Stimulated activated CD4-positive, alpha-beta T cell treated with anti-CD3 and anti-CD28 coated beads, Interleukin-2, amount 100 ng/mL, for 4 hours (primary cell): ENCODE measurements at regions not wholly inside any gene's neighbourhood (a gene's known extent, or its start where the extent isn't known, plus 50 kb on each side); places are given as distances from the start of the nearest gene placed in this dataset.
"Not testable (repeated sequence)": the region's sequence is repeated elsewhere in the genome, so short reads cannot be mapped to it uniquely, and the experiment has no call there.

Experiments
- DNase-seq: peaks from one replicate; pipeline ENCODE4 v3.0.0-alpha.2; 2020; ENCODE audit warnings: low read depth

DNA sequence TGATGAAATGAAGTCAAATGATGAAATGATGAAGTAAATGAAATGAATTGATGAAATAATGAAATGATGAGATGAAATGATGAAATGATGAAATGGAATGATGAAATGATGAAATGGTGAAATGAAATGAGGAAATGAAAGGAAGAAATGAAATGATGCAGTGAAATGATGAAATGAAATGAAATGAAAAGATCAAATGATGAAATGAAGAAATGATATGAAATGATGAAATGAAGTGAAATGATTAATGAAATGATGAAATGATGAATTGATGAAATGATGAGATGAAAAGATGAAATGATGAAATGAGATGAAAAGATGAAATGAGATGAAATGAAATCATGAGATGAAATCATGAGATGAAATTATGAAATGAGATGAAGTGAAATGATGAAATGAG, 139.2 kb upstream of the ERV3-1 start:
- DNase-seq, result not testable (repeated sequence)

DNA sequence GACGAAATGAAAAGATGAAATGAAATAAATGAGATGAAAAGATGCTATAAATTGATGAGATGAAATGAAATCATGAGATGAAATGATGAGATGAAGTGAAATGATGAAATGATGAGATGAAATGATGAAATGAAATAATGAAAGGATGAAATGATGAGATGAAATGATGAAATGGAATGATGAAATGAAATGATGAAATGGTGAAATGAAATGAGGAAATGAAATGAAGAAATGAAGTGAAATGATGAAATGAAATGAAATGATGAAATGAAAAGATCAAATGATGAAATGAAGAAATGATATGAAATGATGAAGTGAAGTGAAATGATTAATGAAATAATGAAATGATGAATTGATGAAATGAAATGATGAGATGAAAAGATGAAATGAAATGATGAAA, 138.5 kb upstream of the ERV3-1 start:
- DNase-seq, result not testable (repeated sequence)

DNA sequence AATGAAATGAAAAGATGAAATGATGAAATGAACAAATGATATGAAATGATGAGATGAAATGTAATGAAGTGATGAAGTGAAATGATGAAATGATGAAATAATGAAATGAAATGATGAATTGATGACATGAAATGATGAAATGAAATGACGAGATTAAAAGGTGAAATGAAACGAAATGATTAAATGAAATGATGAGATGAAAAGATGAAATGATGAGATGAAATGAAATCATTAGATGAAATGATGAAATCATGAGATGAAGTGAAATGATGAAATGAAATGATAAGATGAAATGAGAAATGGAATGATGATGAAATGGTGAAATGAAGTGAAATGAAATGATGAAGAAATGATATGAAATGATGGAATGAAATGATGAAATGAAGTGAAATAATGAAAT, 138.1 kb upstream of the ERV3-1 start:
- DNase-seq, result not testable (repeated sequence)

DNA sequence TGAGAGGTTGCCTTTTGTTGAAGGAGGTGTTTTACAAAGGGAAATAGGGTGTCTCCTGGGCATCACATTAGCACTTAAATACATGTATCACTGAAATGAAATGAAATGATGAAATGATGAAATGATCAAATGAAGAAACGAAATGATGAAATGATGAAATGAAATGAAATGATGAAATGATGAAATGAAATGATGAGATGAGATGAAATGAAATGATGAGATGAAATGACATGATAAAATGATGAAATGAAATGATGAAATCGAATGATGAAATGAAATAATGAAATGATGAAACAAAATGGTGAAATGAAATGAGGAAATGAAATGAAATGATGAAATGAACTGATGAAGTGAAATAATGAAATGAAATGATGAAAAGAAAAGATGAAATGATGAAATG, 137.6 kb upstream of the ERV3-1 start:
- DNase-seq, result not testable (repeated sequence)

DNA sequence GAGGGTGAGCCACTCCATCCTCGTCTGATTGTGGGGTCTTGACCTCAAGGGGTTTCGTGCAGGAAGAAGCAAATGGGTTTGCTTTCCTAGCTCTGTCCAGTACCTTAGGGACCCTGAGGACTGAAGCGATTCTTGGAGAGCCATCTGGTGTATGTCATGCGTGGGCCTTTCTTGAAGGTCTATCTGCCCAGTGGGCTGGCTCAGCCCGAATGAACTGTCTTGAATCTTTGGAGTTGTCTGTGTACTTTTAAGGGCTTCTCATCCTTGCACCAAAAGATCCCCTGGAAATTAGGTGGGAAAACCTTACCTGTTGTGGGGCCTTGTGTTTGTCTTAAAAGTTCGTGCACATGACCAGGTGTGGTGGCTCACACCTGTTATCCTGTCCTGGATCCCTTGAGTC, 135.4 kb upstream of the ERV3-1 start:
- DNase-seq, result not testable (repeated sequence)

DNA sequence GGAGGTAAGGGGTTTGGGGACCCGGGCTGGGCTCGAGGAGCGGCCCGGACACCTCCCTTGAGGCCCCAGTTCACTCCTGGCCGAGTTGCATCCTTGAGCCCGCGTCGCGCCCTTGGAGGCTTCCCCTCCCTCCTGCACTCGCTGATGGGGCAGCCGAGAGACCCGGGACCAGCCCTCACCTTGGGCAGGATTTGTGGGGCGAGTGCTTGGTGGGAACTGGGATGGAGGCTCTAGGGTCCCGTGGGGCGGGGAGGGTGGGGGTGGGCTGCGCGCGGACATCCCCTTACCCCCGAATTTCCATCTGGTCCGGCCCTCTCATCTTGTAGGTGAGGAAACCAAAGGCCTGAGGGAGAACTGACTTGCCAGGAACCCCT, 134.9 kb upstream of the ERV3-1 start:
- not testable (repeated sequence) for DNase-seq

DNA sequence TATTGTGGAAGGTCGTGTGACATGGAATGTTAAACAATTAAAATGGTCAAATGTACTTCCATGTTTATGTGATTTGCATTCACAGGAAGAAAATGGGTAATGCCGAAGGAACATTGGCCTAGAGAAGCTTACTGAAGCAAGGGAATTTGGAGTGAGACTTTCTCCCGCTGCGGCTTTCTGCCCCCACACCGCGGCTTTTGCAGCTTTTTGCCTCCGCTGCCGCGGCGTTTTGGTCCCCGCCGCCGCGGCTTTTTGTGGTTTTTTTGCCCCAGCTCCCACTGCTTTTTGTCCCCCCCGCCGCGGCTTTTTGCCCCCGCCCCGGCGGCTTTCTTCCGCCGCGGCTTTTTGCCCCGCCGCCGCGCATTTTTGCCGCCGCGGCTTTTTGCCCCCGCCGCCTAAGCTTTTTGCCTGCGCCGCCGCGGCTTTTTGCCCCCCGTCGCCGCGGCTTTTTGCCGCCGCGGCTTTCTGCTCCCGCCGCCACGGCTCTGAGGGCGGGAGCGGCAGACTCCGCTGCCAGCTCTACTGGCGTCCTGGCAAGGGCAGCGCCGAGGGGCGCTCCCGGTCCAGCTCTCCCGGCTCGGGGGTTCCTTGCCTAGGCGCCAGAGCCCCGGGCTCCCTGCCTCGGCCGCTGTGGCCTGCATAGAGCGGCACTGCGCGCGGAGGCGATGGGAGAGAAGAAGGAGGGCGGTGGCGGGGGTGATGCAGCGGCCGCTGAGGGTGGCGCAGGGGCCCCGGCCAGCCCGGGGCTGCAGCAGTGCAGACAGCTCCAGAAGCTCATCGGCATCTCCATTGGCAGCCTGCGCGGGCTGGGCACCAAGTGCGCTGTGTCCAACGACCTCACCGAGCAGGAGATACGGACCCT, 134.3 kb upstream of the ERV3-1 start:
- DNase-seq, result not testable (repeated sequence)

DNA sequence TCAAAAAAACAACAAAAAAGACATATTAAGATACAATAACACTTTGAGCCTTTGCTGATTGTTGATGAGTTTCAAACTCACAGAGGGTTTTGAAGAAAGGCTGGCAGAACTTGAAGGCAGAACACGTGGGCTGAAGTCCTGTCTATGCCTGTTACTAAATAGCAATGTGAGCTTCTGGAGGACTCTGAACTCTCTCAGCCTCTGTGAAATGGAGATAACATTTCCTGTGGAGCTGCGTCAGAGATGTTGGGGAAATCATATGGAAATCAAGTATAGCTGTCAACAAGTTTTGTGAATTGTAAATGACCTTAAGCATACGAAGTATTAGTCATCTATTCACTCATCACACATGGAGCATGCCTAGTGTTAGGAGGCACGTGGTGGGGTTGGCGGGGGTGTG, 130.4 kb upstream of the ERV3-1 start:
- not testable (repeated sequence) for DNase-seq

DNA sequence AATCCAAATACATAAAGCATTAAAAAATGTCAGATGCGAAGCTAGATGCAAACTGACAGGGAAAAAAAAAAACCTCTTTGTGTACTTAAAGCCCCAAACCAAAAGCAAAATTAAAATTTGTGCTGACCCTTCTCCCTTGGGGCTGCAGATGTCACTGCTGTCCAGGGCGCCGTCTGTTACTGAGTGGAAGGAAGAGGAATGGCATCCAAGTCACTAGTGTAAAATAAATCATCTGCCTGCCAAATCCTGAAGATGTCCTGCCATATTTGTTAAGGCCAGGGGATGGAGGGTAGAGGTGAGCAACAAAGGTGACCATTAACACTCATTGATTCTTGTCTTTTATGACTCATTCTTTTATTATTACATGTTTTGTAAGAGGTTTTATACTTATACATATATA, 126.6 kb upstream of the ERV3-1 start:
- DNase-seq, result not testable (repeated sequence)

DNA sequence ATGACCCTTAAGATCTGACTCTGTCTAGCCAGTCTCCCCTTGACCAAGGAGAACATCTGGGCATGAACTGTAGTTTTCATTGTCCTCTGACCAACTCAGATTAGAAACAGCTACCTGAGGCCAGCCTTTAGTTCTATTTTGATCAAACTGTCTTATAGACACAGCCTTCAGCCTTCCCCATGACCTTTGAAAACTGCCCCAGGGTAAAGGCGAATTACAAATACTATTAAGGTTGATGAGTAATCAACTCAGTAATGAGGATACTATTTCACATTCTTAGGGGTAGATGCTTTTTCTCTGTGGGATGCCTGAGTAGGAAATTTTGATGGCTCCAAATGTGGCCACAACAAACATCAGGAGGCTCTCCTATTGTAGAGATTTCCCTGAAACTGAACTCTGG, 125.8 kb upstream of the ERV3-1 start:
- not testable (repeated sequence) for DNase-seq

DNA sequence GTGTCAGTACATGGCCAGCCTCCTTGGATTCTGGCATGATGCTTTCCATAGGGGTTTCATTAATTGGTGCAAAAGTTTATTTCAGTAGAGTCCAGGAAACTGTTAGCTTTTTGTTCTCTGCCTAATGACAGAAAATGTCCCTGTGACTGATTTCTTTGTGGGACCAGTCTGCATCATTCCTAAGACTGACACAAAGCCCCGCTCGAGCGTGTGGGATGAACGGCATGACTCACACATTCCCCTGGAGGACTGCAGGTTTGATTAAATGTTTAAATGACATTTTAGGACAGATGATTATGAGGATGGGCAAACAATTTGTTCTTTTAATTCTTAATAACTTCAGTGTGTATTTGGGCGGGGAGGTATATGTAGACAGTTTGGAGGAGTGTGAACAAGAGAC, 120.9 kb upstream of the ERV3-1 start:
- not testable (repeated sequence) for DNase-seq

DNA sequence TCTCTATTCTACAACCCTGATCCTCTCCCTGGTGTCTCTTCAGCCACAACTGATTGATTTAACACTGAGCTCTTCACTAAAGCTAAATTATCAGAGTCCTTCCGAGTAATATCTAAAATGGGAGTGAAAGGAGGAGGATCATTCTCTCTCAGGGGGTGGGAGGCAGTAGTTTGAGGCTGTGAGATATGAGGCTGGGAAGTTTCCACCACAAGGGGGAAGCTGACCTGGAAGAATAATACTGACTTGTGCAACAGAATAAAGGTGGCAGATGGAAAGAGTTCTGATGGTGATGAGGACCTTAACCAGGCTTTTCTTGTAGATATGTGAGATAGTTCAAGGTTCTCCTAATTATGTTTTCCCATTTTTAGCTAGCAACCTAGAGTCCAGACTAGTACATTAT, 118.1 kb upstream of the ERV3-1 start:
- not testable (repeated sequence) for DNase-seq

DNA sequence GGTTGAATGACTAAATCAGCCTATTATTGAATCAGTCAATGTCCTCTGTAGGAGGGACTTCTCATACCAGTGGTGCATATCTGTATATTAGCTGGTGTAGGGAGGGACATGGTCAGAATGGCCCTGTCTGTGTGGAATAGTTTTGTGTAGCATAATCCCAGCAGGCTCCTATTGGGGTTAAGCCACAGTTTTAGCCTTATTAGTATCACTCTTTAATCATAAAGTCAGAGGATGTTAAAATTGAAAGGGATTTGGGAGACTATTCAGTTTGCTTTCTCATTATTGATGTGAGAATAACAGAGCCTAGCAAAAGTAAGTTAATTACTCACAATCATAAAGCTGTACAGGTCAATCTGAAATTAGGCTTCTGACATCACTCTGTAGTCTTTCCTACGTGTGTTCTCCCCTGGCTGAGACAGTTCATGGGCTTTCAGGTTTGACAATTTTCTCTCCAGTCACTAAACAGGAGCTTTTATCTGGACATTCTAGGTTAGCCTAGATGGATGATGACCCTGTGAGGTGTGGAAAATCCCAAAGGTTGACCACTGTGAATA, 99.2 kb upstream of the ERV3-1 start:
- DNase-seq, result not testable (repeated sequence)

DNA sequence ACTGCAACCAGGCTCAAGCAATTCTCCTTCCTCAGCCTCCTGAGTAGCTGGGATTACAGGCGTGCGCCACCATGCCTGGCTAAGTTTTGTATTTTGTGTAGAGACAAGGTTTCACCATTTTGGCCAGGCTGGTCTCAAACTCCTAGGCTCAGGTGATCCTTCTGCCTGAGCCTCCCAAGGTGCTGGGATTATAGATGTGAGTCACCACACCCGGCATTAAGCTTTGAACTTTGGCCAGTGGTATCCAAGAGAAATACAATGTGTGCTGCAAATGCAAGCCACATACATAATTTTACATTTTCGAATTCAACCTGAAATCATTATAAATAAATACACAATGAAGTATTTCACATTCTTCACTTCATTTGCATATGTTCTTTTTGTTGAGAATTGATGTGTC, 94.0 kb upstream of the ERV3-1 start:
- DNase-seq, result not testable (repeated sequence)

DNA sequence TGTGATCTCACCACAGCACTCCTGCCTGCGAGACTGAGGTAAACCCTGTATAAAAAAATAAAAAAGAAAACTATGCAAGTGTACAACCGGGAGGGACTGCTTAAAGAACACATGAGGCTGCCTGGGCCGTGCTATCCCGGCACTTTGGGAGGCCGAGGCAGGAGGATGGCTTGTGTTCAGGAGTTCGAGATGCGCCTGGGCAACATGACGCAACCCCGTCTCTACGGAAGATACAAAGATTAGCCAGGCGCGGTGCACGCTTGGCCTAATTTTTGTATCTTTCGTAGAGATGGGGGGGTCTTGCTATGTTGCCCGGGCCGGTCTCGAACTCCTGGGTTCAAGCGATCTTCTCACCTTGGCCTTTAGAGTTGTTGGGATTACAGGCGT, 75.2 kb upstream of the ERV3-1 start:
- not testable (repeated sequence) for DNase-seq

DNA sequence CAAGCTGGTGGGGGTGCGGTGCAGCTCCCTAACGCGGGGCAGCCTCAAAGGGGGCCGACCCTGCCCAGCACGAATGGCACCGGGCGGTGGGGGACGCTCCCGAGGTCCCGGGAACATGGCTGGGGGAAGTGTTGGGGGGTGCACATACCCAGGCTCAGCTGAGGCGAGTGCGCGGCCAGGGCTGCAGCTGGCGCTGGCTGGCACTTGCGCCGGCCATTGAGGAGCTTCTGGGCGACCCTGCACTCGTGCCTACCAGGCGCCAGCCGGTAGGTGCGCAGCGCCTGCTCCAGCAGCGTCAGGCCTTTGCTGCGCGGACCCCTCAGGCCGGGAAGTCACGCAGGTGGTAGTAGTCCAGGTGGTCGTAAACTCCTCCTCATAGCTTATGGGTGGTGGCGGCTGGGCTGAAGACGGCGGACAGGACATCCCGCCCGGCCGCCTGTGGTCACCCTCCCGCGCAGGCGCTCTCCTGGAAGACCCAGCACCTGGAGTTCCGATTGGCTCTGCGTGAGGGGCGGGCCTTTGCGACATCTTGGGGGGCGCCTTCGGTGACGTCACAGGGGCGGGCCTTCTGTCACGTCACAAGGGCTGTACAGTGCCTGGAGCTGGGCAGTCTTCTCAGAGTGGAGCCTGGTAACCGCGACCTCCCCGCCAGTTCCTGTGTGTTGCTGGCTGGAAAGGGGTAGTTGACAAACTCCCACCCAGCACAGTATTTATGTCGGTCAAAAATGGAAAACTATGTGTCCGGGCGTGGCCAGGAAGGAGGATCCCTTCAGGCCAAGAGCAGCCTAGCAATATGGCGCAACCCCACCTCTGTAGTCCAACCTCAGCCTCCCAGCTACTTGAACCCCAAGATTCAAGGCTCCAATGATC, 74.5 kb upstream of the ERV3-1 start:
- peak; percentile 80 for DNase-seq

DNA sequence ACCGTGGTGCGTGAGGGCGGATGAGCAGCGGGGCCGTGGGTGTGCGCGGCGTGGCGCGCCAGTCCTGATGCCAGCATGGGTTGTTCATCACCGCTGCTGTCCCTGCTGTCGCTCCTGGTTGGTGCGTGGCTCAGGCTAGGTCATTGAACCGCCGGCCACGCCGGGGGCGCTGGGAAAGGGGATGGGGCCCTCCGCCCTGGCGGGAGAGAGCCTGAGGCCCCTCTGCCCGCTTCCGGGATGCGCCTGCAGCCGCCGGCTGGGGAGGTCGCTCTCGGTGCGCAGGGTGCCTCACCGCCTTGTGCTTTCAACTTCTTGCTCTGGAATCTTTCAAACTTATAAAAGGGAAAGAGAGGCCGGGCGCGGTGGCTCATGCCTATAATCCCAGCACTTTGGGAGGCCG, 68.5 kb upstream of the ERV3-1 start:
- not testable (repeated sequence) for DNase-seq

DNA sequence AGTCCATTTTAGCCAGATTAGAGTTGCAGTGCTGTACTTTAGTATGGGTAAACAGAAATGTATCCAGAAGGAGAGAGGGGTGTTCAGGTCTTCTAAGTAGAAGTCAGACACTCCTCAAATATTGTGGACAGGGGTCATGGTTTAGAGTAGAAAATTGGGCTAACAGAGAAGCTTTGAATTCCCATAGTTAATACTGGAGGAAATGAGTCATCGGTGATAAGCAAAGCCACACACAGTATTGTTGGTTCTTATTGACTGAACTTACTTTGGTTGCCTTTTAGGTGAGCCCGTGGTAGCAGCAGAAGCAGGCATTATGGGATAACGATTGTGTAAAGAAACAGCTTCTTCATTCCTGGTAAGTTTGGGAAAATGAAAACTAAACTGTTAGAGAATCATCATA, 66.7 kb upstream of the ERV3-1 start:
- not testable (repeated sequence) for DNase-seq

DNA sequence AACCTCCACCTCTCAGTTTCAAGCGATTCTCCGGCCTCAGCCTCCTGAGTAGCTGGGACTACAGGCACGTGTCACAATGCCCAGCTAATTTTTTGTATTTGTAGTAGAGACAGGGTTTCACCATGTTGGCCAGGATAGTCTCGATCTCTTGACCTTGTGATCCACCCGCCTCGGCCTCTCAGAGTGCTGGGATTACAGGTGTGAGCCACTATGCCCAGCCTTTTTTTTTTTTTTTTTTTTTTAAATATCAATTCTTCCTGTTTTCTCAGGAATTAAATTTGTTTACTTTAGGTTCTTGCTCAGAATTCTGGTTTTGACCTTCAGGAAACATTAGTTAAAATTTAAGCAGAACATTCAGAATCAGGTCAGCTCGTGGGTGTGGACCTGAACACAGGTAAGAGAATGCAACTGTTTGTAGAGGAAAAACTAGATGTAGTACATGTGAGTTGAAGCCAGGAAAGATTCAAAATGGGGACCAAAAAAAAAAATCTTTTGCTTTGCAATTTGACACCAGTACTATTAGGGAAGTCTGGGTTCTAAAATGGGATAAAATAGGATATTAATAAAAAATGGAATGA, 65.5 kb upstream of the ERV3-1 start:
- not testable (repeated sequence) for DNase-seq

DNA sequence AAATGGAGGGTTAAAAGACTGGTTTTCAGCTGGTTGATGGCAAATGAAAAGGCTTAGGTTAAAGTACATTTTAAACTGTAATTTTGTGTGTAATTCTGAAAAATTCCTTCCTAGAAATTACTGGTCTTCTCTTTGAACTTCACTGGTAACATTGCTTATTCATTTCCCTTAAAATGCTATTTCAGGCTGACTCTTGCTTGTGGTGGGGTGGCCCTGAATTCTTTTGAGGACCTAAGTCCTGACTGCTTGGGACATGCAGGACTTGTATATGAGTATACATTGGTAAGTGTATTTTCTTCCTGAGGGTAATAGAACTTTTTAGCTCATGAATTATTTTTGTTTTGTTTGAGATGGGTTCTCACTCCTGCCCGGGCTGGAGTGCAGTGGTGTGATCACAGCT, 63.0 kb upstream of the ERV3-1 start:
- DNase-seq, result not testable (repeated sequence)

DNA sequence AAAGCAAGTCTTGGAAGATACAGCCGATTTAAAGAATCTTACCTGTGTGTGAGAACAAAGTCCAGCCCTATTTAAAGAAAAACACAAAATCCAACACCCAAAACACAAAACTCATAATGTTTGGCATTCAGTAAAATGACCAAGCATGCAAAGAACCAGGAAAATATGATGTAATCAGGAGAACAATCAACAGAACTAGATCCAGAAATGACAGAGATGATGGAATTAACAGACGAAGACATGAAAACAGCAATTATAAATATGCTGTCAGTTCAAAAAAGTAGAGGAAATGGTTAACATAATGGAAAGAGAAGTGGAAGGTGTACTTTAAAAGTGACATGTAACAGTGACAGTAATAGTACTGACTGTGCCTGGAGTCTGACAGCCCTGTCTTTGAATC, 56.1 kb upstream of the ERV3-1 start:
- not testable (repeated sequence) for DNase-seq

DNA sequence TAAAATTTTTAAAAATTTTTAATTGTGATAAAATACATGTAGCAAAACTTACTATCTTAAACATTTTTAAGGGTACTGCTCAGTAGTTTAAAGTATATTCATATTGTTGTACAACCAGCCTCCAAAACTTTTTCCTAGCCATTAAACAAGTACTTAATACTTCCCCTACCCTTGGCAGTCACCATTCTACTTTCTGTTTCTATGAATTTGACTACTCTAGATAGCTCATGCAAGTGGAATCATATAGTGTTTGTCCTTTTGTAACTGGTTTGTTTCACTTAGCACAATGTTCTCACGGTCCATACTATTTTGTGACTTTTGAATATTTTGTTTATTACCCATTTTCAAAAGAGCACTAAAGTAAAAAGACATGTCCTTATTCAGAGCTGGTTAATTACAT, 52.8 kb upstream of the ERV3-1 start:
- DNase-seq, result not testable (repeated sequence)
